ENCODE measurements at regions not wholly inside any gene's neighbourhood (a gene's known extent, or its start where the extent isn't known, plus 50 kb on each side); places are given as distances from the start of the nearest gene placed in this dataset.
"Not testable (repeated sequence)": the region's sequence is repeated elsewhere in the genome, so short reads cannot be mapped to it uniquely, and the experiment has no call there.

DNA sequence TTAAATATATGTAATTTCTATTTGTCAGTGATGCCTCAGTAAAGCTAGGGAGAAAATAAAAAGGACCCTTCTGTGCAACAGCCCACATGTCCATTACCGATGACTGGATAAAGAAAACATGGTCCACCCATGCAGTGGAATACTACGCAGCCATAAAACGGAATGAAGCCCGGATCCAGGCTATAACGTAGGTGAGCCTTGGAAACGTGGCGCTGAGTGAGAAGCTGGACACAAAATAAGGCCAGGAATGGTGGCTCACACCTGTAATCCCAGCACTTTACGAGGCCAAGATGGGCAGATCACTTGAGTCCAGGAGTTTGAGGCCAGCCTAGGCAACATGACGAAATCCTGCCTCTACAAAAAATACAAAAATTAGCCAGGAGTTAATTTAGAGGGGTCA is 98.2 kb downstream of the CRLF3 start:
- TF ChIP-seq CTCF (IDR thresholded peaks at IDR 0.05); SMAD3 (CRISPR knock-in tag; IDR thresholded peaks at IDR 0.05; ENCODE audit: borderline replicate concordance); NR3C1 (CRISPR knock-in tag; conservative IDR thresholded peaks at IDR 0.05; ENCODE audit: low read depth); PRDM15 (CRISPR knock-in tag; IDR thresholded peaks at IDR 0.05); SP1 (CRISPR knock-in tag; conservative IDR thresholded peaks at IDR 0.05); ZNF512 (CRISPR knock-in tag; IDR thresholded peaks at IDR 0.05; ENCODE audit: borderline replicate concordance); NR2C2 (CRISPR knock-in tag; IDR thresholded peaks at IDR 0.05); ZNF416 (CRISPR knock-in tag; IDR thresholded peaks at IDR 0.05): not testable (repeated sequence)
- TF ChIP-seq, protein P1, sequence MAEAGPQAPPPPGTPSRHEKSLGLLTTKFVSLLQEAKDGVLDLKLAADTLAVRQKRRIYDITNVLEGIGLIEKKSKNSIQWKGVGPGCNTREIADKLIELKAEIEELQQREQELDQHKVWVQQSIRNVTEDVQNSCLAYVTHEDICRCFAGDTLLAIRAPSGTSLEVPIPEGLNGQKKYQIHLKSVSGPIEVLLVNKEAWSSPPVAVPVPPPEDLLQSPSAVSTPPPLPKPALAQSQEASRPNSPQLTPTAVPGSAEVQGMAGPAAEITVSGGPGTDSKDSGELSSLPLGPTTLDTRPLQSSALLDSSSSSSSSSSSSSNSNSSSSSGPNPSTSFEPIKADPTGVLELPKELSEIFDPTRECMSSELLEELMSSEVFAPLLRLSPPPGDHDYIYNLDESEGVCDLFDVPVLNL (CRISPR knock-in tag; IDR thresholded peaks at IDR 0.05; ENCODE audit: borderline replicate concordance, low read depth) = not testable (repeated sequence)
- TF ChIP-seq, protein P2, sequence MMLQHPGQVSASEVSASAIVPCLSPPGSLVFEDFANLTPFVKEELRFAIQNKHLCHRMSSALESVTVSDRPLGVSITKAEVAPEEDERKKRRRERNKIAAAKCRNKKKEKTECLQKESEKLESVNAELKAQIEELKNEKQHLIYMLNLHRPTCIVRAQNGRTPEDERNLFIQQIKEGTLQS (CRISPR knock-in tag; conservative IDR thresholded peaks at IDR 0.05) = not testable (repeated sequence)

Measured in WTC11 (cell line).